Stomach (tissue), 8 donors: ENCODE measurements at regions not wholly inside any gene's neighbourhood (a gene's known extent, or its start where the extent isn't known, plus 50 kb on each side); places are given as distances from the start of the nearest gene placed in this dataset.

Experiments
- DNase-seq, 2 donors: peaks; one replicate each; pipeline versions ENCODE4 v3.0.0 to v3.0.0-alpha.2; 2013 to 2019
- H3K27ac ChIP-seq, 5 donors: fragments of 200-600 bp in 4 of 5; sonication (generic) in 4 of 5; one replicate each; pipeline ENCODE4 v1.5.1; 2013 to 2019; ENCODE audit warnings: mild to moderate bottlenecking in 1 of 5, moderate library complexity in 1 of 5
- H3K27me3 ChIP-seq, 3 donors: fragments of 200-600 bp; sonication (generic); one replicate each; pipeline ENCODE4 v1.5.1; 2017 to 2019; ENCODE audit warnings: mixed run types in 1 of 3
- H3K36me3 ChIP-seq, 4 donors: fragments of 200-600 bp; sonication (generic); 1 replicate in 3 of 4; 2 replicates in 1 of 4; pipeline ENCODE4 v1.5.1; 2016 to 2019
- H3K4me1 ChIP-seq, 4 donors: fragments of 200-600 bp; sonication (generic); one replicate each; pipeline ENCODE4 v1.5.1; 2016 to 2019
- H3K4me3 ChIP-seq, 4 donors: fragments of 200-600 bp; sonication (generic) in 3 of 4; one replicate each; pipeline ENCODE4 v1.5.1; 2016 to 2019; ENCODE audit warnings: mild to moderate bottlenecking in 1 of 4
- H3K9me3 ChIP-seq, 4 donors: fragments of 200-600 bp; sonication (generic); one replicate each; pipeline ENCODE4 v1.5.1; 2016 to 2019
- EP300 ChIP-seq: sonication (generic); formaldehyde crosslinking; IDR thresholded peaks from one replicate; pipeline ENCODE4 v1.6.1; 2017; ENCODE audit warnings: antibody characterized with exemption
- POLR2A ChIP-seq, 4 donors: fragments of 450-650 bp; IDR thresholded peaks; one replicate each; pipeline ENCODE4 v1.6.1; 2016; ENCODE audit warnings: antibody characterized with exemption in 4 of 4, control low read depth in 2 of 4, mild to moderate bottlenecking in 1 of 4, moderate library complexity in 1 of 4
- POLR2AphosphoS5 ChIP-seq, 3 donors: sonication (generic); formaldehyde crosslinking; IDR thresholded peaks; one replicate each; pipeline ENCODE4 v1.6.1; 2016; ENCODE audit warnings: antibody characterized with exemption in 3 of 3
- WGBS, 5 donors: extraction: QIAGEN DNeasy Blood & Tissue Kit in 3 of 5; methylation state at CpG; one replicate each; pipeline versions ENCODE4 v1.1.5 to v1.1.7; 2013 to 2018; 5-methylcytosine and 5-hydroxymethylcytosine counted together
- intact Hi-C: fragments of 100-400 bp; cut with DNase I; formaldehyde crosslinking; loops from one replicate; pipeline ENCODE4 v1.15.1; 2023; ENCODE audit warnings: low total_unique reads
- TF ChIP-seq, protein P1 (sequence below), 7 experiments: fragments of 450-650 bp in 4 of 7; fragments of 200-600 bp in 3 of 7; sonication (generic) in 3 of 7; IDR thresholded peaks; one replicate each; pipeline ENCODE4 v1.5.1; 2016 to 2019; ENCODE audit warnings: antibody characterized with exemption in 7 of 7, control low read depth in 2 of 7, mild to moderate bottlenecking in 1 of 7
- donor health status: healthy with polysubstance abuse.
- donor health status: Bipolar disorder and iron deficiency.
- donor health status: healthy.

GRCh38 chr6:1498491-1499113 lies 109.2 kb downstream of the FOXF2 start:
- H3K4me3 ChIP-seq, result no peak overlapping the region
- peaks cover 0 to 10% (median 7%) of the 10 kb centered on the region in 4 donors for H3K9me3 ChIP-seq
- H3K4me1 ChIP-seq, result peaks cover 0 to 7% (median 0%) of the 10 kb centered on the region in 4 donors
- no peaks in the 10 kb centered on the region for H3K36me3 ChIP-seq
- peak overlapping the region in 1 of 5 donors; percentile 27 for H3K27ac ChIP-seq
- H3K27me3 ChIP-seq, result peaks cover 0 to 13% (median 0%) of the 10 kb centered on the region in 3 donors
- intact Hi-C loops, result no loop called here
- no peak for TF ChIP-seq POLR2AphosphoS5 (IDR thresholded peaks at IDR 0.05)
- TF ChIP-seq EP300, result no peak
- no peak for TF ChIP-seq POLR2A (IDR thresholded peaks at IDR 0.05)
- TF ChIP-seq, protein P1, sequence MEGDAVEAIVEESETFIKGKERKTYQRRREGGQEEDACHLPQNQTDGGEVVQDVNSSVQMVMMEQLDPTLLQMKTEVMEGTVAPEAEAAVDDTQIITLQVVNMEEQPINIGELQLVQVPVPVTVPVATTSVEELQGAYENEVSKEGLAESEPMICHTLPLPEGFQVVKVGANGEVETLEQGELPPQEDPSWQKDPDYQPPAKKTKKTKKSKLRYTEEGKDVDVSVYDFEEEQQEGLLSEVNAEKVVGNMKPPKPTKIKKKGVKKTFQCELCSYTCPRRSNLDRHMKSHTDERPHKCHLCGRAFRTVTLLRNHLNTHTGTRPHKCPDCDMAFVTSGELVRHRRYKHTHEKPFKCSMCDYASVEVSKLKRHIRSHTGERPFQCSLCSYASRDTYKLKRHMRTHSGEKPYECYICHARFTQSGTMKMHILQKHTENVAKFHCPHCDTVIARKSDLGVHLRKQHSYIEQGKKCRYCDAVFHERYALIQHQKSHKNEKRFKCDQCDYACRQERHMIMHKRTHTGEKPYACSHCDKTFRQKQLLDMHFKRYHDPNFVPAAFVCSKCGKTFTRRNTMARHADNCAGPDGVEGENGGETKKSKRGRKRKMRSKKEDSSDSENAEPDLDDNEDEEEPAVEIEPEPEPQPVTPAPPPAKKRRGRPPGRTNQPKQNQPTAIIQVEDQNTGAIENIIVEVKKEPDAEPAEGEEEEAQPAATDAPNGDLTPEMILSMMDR (IDR thresholded peaks at IDR 0.05), result no peak
- no peak for DNase-seq
- 77 to 96% (median 80%) methylated on average over 3 to 8 of the region's 8 CpGs for WGBS, 5 donors

DNA sequence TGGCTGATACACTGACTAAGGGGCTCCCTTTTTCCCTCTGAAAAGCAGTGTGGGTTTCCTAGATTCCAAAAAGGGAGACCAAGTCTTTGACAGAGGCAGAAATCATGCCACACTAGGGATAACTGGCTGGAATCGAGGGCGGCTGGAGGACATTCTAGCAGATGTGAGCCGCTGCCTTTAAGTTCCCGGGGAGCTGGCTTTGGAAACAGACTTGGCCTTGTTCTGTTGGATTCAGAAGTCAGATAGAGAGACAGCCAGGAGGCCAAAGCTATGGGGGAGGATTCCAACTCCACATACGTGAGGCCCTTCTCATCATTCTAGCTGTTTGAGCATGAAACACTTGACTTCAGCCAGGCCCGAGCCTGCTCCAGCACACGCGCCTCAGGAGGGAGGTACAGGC lies 109.9 kb upstream of the FOXC1 start:
- 81 to 90% (median 83%) methylated on average over 8 of the region's 8 CpGs for WGBS, 5 donors
- Histone ChIP-seq H3K9me3 (peaks cover 0 to 10% (median 7%) of the 10 kb centered on the region in 4 donors), H3K36me3 (no peaks in the 10 kb centered on the region), H3K4me3 (no peak overlapping the region), H3K27ac (no peak overlapping the region), H3K27me3 (peaks cover 0 to 13% (median 0%) of the 10 kb centered on the region in 3 donors), H3K4me1 (peaks cover 0 to 7% (median 0%) of the 10 kb centered on the region in 4 donors)
- intact Hi-C loops, result no loop called here
- DNase-seq, result peak in 1 of 2 donors; percentile 64
- no peak for TF ChIP-seq POLR2A (IDR thresholded peaks at IDR 0.05)
- TF ChIP-seq EP300, result no peak
- TF ChIP-seq, protein P1 (IDR thresholded peaks at IDR 0.05), result no peak
- no peak for TF ChIP-seq POLR2AphosphoS5 (IDR thresholded peaks at IDR 0.05)

DNA sequence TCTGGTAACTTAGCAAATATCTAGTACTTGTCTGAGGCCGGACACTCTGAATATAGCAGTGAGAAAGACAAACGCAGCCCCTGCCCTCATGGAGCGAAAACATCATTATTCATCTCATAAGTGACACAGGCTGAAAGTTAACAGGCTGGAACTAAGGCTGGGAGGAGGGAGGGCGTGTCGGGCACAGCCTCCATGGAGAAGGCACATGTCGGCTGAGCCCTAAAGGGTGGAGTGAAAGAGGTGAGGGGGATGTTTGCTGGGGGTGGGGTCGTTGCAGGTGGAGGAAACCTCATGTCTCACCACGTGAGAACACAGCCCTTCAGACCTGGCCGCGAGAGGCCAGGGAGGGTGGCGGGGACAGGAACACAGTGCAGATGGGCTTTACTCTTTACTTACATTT lies 108.8 kb upstream of the FOXC1 start:
- H3K27ac ChIP-seq, result no peak overlapping the region
- no peaks in the 10 kb centered on the region for H3K36me3 ChIP-seq
- 37 to 56% (median 46%) methylated on average over 11 of the region's 11 CpGs for WGBS, 5 donors
- peaks cover 0 to 13% (median 0%) of the 10 kb centered on the region in 3 donors for H3K27me3 ChIP-seq
- H3K4me1 ChIP-seq, result peaks cover 0 to 7% (median 0%) of the 10 kb centered on the region in 4 donors
- no peak overlapping the region for H3K4me3 ChIP-seq
- H3K9me3 ChIP-seq, result peaks cover 0 to 6% (median 4%) of the 10 kb centered on the region in 4 donors
- TF ChIP-seq POLR2AphosphoS5 (IDR thresholded peaks at IDR 0.05) (no peak), POLR2A (IDR thresholded peaks at IDR 0.05) (no peak), EP300 (no peak)
- TF ChIP-seq, protein P1 (IDR thresholded peaks at IDR 0.05), result no peak
- no peak for DNase-seq
- intact Hi-C loops, result no loop called here

GRCh38 chr6:1502041-1502440 lies 107.7 kb upstream of the FOXC1 start:
- TF ChIP-seq, protein P1 (IDR thresholded peaks at IDR 0.05), result no peak
- TF ChIP-seq POLR2AphosphoS5 (IDR thresholded peaks at IDR 0.05), result no peak
- TF ChIP-seq EP300, result no peak
- TF ChIP-seq POLR2A (IDR thresholded peaks at IDR 0.05), result no peak
- Histone ChIP-seq H3K4me3 (no peak overlapping the region), H3K36me3 (no peaks in the 10 kb centered on the region), H3K27ac (no peak overlapping the region), H3K27me3 (peaks cover 0 to 13% (median 0%) of the 10 kb centered on the region in 3 donors), H3K4me1 (peaks cover 0 to 7% (median 0%) of the 10 kb centered on the region in 4 donors), H3K9me3 (no peaks in the 10 kb centered on the region)
- DNase-seq, result no peak
- intact Hi-C loops, result no loop called here
- WGBS, 5 donors, result 65 to 82% (median 76%) methylated on average over 7 of the region's 7 CpGs
